ENCODE measurements at regions not wholly inside any gene's neighbourhood (a gene's known extent, or its start where the extent isn't known, plus 50 kb on each side); places are given as distances from the start of the nearest gene placed in this dataset.
"Not testable (repeated sequence)": the region's sequence is repeated elsewhere in the genome, so short reads cannot be mapped to it uniquely, and the experiment has no call there.

DNA sequence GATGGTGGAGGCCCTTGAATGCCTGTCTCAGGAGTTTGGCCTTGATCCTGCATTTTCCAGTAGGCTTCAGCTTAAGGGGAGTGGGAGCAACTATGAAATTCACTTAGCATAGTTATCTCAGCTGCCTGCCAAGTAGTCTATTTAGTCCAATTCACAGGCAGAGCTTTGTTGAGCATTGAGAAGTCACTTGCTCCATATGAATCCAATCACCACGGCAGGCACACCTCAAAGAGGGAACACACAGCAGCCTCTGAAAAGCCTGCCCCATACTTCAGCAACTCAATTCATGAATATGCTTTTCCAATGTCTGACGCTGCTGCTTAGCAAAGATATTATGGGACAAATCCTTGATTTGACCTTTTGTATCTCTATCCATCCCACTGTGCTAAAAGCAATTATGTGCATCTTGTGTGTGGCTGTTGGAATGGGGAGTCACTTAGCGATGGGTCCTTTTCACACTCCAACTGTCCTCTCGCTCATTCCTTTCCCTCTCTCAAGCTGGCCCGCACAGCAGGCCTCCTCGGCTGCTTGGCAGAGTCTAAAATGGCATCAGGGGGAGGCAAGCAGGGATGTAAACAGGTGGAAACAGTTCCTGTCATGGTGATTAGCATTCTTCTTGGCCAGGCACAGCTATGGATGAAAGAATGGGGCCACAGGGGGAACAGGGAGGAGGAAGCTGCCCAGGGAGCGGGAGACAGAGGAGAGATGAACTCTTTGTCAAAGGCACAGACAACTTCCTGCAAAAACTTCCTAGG lies 56.0 kb upstream of the LRPPRC start:
- no peak for DNase-seq

DNA sequence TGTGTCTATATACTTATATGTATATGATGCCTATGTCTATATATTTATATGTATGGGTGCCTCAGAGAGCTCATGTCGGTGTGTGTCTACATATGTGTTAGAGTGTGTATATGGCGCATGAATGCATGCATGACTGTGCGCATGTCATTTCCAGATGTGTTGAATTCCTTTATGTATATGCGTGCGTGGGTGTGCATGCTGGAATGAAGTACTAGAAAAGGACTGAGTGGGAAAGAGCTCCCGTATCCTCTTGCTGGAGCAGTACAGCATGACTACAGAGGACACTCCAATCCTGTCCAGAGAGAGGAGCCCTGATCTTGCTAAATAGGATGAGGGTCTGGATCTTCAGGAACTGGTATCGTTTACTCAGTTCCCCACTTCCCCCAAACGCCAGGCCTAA lies 56.8 kb upstream of the LRPPRC start:
- DNase-seq, result no peak

DNA sequence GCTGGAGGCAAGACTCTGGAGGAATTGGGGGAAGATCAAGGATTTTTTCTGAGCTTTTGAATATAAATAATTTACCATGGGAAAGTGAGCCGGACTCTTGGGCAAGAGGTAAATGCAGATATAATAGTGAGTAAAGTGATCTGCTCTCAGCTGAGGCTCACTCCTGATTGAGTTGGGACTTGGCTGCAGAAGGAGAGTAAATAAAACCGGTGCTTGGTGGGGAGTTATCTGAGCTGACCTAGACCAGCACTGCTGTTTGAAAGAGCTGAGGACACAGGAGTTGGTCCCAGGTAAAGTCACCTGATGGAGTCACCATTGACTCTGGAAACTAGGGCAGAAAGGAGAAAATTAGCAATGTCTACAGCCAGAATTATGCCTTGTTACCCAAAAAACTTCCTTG lies 57.3 kb upstream of the LRPPRC start:
- DNase-seq, result no peak

DNA sequence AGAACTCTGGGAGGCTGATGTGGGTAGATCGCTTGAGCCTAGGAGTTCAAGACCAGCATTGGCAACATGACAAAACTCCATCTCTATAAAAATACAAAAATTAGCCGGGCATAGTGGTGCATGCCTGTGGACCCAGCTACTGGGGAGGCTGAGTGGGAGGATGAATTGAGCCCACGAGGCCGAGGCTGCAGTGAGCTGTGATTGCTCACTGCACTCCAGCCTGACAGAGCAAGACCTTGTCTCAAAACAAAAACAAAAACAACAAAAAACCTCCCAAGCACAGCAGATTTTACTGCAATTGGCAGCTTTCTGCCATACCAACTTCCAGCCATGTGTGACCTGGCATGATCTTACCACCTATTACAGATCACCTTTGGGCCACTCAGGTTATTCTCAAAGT lies 57.7 kb upstream of the LRPPRC start:
- no peak for DNase-seq

DNA sequence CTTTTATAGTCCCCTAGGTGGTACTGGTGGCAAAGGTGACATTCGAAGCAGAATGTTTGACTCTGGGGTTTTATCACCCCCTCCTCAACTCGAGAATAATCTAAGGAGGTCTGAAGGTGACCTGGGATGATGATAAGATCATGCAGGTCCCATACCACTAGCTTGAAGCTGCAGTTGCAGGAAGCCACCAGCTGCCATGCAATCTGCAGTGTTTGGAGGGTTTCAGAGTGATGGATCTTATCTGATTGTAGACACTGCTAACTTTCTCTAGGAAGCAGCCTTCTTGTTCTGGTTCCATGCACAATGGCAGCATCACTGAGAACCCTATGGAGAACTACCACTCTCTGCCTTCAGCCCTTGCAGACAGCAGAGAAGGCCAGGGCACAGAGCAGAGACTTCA lies 59.4 kb upstream of the LRPPRC start:
- DNase-seq, result no peak

DNA sequence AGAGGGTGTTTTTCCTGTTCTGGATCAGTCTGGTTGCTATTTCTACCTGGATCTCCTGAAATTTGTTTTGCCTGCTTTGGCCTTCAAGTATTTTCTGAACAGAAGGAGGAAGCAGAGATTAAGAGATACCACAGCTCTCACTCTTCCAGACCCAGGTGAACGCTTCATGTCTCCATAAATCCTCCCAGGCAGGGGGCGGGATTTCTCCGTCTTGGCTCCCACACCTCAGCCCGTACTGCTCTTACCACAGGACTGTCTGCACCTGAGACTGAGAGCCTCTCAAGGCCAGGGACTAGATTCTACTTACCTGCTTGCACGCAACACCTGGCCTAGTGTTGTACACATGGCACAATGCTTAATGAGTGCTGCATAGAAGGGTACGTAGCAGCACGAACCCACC lies 59.9 kb upstream of the LRPPRC start:
- DNase-seq, result no peak

DNA sequence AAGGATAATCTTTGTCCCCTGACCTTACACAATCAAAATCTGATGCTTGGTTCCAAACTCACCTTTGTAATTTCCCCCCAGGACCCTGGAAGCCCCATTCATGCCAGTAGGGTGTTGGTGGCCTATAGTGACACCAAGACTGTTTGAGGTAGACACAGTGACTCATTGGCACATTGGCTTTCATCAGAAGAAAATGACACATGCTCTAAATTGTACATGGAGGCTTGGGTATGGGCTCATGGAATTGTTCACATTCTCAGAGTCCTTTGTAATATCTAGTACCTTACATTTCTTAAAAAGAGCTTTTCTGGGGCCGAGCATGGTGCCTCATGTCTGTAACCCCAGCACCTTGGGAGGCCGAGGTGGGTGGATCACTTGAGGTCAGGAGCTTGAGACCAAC lies 61.2 kb upstream of the LRPPRC start:
- no peak for DNase-seq

DNA sequence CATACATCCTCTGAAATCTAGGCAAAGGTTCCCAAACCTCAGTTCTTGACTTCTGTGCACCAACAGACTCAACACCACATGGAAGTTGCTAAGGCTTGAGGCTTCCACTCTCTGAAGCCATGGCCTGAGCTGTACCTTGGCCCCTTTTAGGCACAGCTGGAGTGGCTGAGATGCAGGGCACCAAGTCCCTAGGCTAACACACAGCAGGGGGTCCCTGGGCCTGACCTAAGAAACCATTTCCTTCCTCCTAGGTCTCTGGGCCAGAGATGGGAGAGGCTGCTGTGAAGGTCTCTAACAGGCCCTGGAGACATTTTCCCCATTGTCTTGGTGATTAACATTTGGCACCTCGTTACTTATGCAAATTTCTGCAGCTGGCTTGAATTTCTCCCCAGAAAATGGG lies 64.5 kb upstream of the LRPPRC start:
- not testable (repeated sequence) for DNase-seq

DNA sequence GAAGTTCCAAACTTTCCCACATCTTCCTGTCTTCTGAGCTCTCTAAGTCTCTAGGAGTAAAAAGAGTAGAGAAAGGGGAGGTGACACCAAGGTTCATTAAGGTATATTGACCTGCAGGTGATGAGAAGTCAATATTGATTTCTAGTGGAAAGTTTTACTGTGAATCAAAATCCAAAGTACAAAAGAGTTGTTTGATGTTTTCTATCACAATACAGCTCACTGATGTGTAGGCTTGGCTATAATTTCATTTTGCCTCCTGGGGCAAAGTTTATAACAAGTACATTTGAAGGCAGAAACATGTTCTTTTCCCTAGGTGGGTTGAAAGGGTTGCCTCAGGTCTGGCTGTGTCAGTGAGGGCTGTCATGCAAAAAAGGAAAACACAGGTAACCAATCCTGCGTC lies 65.2 kb upstream of the LRPPRC start:
- DNase-seq, result no peak

DNA sequence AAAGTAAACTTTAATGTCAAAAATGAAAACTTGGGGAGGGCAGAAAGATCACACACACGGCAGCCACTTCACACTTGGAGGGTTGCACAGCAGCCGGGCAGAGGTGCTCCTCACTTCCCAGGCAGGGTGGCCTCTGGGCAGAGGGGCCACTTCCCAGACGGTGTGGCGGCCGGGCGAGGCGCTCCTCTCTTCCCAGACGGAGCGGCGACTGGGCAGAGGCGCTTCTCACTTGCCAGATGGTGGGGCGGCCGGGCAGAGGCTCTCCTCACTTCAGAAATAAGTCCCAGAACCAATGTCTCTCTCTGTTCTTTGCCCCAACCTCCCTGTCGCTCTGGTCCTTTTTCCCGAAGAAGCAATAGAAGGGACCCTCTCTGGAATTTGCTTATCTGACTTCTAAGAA lies 65.7 kb upstream of the LRPPRC start:
- no peak for DNase-seq

DNA sequence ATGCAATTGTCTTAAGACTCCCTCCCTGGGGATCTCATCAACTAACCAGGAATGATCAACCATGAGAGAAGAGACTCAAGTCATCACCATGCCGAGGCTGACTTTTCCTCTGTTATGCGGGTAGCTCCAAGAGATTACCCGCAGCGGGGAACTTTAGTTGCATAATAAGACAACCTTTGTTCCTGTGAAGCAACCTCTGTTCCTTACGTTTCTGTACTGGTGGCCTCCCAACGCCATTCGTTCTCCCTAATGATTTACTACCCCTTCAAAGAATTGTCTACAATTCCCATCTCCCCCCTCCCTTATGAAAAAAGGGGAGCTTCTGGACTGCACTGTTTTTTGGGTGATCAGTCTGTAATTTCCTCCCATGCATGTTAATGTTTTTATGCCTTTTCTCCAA lies 66.1 kb upstream of the LRPPRC start:
- no peak for DNase-seq

DNA sequence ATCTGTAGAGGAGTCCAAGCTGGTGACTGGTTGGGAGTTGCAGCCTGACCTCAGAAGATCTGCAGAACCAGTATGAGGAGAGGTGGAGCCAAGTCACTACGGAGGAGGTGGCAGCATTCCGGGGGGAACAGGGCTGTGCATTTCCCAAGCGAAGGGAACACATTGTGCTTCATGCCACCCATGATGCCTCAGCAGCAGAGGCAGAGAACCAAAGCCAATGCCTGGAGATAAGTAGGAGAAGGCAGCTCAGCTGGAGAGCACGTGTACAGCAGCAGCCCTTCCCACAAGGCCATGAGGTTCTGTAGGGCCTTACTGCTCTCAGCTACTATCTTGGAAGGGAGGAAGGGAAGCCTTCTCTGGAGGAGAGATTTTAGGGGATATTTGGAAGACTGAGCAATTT lies 67.2 kb upstream of the LRPPRC start:
- DNase-seq, result no peak

DNA sequence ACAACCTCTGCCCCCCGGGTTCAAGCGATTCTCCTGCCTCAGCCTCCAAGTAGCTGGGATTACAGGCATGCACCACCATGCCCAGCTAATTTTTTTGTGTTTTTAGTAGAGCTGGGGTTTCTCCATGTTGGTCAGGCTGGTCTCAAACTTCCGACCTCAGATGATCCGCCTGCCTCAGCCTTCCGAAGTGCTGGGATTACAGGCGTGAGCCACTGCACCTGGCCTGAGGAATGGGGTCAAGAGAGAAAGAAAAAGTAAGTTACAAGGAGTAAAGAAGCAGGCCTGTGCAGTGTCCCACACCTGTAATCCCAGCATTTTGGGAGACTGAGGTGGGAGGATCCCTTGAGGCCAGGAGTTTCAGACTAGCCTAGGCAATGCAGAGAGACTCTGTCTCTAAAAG lies 68.5 kb upstream of the LRPPRC start:
- not testable (repeated sequence) for DNase-seq

DNA sequence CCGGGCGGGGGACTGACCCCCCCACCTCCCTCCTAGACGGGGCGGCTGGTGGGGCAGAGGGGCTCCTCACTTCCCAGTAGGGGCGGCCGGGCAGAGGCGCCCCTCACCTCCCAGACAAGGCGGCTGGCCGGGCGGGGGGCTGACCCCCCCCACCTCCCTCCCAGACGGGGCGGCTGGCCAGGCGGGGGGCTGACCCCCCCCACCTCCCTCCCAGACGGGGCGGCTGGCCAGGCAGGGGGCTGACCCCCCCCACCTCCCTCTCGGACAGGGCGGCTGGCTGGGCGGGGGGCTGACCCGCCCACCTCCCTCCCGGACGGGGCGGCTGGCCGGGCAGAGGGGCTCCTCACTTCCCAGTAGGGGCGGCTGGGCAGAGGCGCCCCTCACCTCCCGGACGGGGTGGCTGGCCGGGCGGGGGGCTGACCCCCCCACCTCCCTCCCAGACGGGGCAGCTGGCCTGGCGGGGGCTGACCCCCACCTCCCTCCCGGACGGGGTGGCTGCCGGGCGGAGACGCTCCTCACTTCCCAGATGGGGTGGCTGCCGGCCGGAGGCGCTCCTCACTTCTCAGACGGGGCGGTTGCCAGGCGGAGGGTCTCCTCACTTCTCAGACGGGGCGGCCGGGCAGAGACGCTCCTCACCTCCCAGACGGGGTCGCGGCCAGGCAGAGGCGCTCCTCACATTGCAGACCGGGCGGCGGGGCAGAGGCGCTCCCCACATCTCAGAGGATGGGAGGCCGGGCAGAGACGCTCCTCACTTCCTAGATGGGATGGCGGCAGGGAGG lies 71.4 kb upstream of the LRPPRC start:
- not testable (repeated sequence) for DNase-seq

DNA sequence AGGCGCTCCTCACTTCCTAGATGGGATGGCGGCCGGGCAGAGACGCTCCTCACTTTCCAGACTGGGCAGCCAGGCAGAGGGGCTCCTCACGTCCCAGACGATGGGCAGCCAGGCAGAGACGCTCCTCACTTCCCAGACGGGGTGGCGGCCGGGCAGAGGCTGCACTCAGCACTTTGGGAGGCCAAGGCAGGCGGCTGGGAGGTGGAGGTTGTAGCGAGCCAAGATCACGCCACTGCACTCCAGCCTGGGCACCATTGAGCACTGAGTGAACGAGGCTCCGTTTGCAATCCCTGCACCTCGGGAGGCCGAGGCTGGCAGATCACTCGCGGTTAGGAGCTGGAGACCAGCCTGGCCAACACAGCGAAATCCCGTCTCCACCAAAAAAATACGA lies 72.0 kb upstream of the LRPPRC start:
- DNase-seq, result not testable (repeated sequence)

DNA sequence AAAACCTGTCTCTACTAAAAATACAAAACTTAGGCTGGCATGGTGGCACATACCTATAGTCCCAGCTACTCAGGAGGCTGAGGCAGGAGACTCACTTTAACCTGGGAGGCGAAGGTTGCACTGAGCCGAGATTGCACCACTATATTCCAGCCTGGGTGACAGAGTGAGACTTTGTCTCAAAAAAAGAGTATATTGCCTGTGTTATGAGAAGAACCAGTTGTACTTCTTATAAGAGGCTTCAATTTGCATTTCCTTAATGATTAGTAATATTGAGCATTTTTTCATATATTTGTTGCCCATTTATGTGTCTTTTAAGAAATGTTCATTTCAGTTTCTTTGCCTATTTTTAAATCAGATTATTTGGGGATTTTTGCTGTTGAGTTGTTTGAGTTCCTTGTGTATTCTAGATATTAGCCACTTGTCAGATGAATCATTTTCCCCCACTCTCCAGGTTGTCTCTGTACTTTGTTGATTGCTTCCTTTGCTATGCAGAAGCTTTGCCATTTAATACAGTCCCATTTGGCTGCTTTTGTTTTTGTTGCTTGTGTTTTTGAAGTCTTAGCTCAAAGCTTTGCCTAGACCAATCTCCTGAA lies 75.8 kb upstream of the LRPPRC start:
- no peak for DNase-seq

DNA sequence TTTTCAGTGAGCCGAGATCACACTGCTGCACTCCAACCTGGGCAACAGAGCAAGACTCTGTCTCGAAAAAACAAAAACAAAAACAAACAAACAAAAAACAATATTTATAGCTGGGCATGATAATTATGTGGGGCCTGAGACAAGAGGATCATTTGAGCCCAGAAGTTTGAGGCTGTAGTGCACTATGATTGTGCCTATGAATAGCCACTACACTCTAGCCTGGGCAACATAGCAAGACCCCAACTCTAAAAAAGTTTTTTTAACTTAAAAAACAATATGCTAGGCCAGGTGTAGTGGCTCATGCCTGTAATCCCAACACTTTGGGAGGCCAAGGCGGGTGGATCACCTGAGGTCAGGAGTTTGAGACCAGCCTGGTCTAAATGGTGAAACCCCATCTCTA lies 77.9 kb upstream of the LRPPRC start:
- not testable (repeated sequence) for DNase-seq

DNA sequence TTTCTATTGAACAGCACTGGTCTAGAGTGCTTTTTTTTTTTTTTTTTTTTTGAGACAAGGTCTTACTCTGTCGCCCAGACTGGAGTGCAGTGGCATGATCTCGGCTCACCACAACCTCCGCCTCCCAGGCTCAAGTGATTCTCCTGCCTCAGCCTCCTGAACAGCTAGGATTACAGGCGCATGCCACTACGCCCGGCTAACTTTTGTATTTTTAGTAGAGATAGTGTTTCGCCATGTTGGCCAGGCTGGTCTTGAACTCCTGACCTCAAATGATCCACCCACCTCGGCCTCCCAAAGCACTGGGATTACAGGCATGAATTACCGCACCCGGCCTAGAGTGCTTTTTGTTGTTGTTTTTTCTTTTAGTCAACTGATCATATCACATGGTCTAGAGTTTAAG lies 79.0 kb upstream of the LRPPRC start:
- not testable (repeated sequence) for DNase-seq

DNA sequence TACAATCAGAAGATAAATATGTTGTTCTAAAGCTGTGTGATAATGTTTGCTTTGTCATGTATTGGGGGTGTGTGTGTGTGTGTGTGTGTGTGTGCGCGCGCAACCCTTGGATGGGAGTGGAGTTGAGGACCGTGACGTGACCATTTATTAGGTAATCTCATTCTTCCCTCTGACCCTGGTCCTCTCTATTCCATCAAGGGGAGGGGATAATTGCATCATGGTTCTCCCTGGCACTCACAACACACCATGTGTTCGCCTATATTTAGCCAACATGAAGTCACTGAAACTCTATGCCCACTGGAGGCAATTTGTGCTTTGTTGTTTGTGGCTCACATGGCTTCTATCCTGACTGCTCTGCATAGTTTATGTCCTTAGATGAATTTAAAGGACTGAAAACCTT lies 79.8 kb upstream of the LRPPRC start:
- DNase-seq, result no peak

DNA sequence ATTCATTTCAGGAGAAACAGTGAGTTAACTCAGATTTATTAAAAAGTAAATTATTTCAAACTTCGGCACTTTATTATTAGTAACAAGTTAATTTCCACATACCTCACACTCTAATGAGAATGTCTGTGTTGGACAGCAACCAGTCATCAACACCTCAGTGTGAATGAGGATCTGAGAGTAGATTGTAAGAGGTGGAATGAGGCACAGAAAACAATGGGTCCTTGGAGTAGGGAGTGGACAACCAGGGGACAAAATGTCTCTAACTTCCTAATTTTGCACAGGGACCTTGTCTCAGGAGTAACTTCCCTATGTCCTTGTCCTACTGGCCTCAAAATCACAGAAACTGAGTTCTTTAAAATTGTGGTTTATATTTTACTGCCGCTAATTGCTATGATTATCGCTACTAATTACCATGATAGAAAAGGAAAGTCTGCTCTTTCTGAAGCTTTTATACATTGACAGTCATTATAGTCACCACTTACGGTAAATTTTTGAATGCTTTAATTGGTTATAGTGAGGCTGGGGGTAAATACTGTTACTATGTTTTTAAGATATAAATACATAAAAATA lies 82.2 kb upstream of the LRPPRC start:
- no peak for DNase-seq

DNA sequence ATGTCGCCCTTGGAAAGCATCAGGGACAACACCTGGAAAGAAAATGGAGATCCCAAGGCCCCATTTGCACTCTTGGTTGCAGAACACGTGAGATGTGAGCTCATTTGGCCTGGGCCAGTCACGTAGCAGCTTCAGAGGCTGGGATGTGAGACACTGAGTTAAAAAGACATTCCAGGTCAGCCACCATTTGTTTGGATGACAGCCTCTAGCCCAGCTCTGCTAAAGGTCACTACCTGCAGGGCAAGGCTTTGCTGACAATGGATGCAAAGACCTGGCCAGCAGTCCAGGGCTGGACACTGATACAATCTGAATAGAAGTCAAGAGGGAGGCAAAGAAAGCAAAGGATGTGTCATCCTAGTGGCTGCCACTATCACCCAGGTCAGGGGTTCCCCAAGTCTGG lies 83.9 kb upstream of the LRPPRC start:
- no peak for DNase-seq

DNA sequence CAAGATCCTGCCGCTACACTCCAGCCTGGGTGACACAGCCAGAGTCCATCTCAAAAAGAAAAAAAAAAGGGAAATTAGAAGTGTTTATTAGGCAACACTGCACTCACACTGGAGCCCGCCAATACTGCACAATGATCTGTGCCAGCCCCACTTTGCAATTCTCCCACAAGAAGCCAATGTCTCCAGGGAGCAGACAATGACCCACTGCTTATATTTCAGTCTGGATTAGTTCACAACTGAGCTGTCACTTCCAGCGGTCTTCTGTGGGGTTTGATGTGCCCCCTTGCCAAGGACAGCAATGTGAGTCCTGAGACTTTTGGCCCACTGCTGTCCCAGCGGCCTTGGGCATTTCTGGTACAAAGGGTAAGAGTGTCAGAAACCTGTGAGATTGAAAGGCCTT lies 85.6 kb upstream of the PPM1B start:
- DNase-seq, result no peak

DNA sequence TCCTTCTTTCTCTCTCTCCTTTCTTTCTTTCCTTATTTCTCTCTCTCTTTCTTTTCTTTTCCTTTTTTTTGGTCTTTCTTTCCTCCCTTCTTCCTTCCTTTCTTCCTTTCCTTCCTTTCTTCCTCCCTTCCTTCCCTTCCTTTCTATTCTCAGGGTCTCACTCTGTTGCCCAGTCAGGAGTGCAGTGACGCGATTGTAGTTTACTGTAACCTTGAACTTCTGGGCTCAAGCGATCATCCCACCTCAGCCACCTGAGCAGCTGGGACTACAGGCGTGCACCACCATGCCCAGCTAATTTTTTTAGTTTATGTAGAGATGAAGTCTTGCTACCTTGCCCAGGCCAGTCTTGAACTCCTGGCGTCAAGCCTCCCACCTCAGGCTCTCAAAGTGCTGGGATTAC lies 83.8 kb upstream of the PPM1B start:
- DNase-seq, result no peak

DNA sequence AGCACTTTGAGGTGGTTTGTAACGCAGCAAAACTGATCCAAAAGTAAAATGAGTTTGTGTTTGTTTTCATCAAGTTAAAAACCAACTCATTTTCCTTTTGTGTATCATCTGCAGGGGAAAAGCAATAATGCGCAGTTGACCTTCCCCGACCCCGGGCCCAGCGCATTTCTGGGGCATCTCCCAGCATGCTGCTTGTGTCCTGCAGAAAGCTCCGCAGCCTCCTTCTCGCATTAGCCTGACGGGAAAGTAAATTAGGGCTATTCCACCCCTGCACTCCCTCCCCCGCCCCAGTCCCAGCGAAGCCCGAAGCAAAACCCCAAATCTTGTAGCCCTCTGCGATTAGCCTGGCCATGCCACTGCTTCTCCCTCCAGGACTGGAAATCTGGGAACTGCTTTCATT lies 82.0 kb upstream of the PPM1B start:
- no peak for DNase-seq
